Type B pancreatic cell (in vitro differentiated cells): ENCODE measurements at regions not wholly inside any gene's neighbourhood (a gene's known extent, or its start where the extent isn't known, plus 50 kb on each side); places are given as distances from the start of the nearest gene placed in this dataset.

ENCODE experiments used
- DNase-seq: peaks from one replicate; pipeline ENCODE4 v3.0.0; 2021; ENCODE audit warnings: mixed read lengths; ENCODE audit not compliant: unreplicated experiment; ENCODE audit errors: extremely low spot score
- H3K27ac Mint-ChIP-seq: 2 replicates; pipeline ENCODE4 v1.8.0; 2021; ENCODE audit warnings: mild to moderate bottlenecking, mixed read lengths
- H3K27me3 Mint-ChIP-seq: 2 replicates; pipeline ENCODE4 v1.8.0; 2021; ENCODE audit warnings: mixed read lengths
- H3K36me3 Mint-ChIP-seq: 2 replicates; pipeline ENCODE4 v1.8.0; 2021; ENCODE audit warnings: mixed read lengths
- H3K4me1 Mint-ChIP-seq: one replicate; pipeline ENCODE4 v1.8.0; 2021; ENCODE audit warnings: mixed read lengths; ENCODE audit not compliant: unreplicated experiment
- H3K4me3 Mint-ChIP-seq: 2 replicates; pipeline ENCODE4 v1.8.0; 2021; ENCODE audit warnings: mild to moderate bottlenecking, mixed read lengths
- H3K9me3 Mint-ChIP-seq: 2 replicates; pipeline ENCODE4 v1.8.0; 2021; ENCODE audit warnings: mixed read lengths
- TF ChIP-seq, protein P1 (sequence below): fragments of 200-600 bp; sonication (generic); conservative IDR thresholded peaks from 2 replicates; pipeline ENCODE4 v1.5.0; 2021; ENCODE audit warnings: antibody characterized with exemption, mild to moderate bottlenecking

DNA sequence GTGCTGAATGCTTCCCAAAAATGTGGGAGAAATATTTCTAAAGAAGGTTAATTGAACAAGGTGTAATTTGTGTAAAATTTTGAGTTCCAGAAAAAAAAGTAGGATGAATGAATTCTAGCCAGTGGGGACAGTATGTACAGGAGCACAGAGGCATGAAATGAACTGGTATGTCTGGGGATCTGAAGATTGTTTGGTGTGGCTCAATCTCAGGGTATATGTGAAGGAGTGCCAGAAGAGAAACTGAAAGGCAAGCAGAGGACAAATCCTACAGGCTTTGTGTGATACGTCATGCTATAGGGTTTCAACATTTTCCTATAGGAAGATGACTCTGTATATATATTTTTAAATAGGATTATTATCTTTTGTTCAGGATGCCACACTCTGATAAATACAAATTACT lies 126.9 kb downstream of the FAM181B start:
- H3K9me3 Mint-ChIP-seq: no peaks in the 10 kb centered on the region
- H3K27ac Mint-ChIP-seq: no peak overlapping the region
- TF ChIP-seq, protein P1, sequence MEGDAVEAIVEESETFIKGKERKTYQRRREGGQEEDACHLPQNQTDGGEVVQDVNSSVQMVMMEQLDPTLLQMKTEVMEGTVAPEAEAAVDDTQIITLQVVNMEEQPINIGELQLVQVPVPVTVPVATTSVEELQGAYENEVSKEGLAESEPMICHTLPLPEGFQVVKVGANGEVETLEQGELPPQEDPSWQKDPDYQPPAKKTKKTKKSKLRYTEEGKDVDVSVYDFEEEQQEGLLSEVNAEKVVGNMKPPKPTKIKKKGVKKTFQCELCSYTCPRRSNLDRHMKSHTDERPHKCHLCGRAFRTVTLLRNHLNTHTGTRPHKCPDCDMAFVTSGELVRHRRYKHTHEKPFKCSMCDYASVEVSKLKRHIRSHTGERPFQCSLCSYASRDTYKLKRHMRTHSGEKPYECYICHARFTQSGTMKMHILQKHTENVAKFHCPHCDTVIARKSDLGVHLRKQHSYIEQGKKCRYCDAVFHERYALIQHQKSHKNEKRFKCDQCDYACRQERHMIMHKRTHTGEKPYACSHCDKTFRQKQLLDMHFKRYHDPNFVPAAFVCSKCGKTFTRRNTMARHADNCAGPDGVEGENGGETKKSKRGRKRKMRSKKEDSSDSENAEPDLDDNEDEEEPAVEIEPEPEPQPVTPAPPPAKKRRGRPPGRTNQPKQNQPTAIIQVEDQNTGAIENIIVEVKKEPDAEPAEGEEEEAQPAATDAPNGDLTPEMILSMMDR: no peak
- H3K27me3 Mint-ChIP-seq: peaks cover 22% of the 10 kb centered on the region
- no peak overlapping the region for H3K4me3 Mint-ChIP-seq
- H3K4me1 Mint-ChIP-seq: peaks cover 6% of the 10 kb centered on the region
- DNase-seq: no peak
- no peaks in the 10 kb centered on the region for H3K36me3 Mint-ChIP-seq

DNA sequence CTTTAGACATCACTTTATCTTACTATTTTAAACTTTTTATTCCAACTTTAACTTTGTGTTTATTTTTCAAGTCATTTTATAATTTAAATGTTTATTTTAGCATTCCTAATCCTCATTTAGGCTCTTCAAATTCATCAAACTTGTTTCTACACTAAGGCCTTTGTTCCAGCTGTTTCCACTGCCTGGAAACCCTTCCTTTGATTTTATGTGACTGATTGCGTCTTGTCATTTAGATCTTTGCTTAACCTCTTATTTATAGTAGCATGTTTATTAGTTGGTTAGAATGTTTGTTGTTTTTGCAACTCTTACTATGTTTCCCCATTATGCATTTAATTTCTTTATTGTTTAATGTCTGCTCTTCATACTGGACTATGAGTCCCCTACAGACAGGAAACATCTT lies 132.0 kb downstream of the FAM181B start:
- H3K36me3 Mint-ChIP-seq: no peaks in the 10 kb centered on the region
- no peaks in the 10 kb centered on the region for H3K9me3 Mint-ChIP-seq
- TF ChIP-seq, protein P1: no peak
- DNase-seq: no peak
- H3K27me3 Mint-ChIP-seq: no peaks in the 10 kb centered on the region
- peaks cover 6% of the 10 kb centered on the region for H3K4me1 Mint-ChIP-seq
- H3K4me3 Mint-ChIP-seq: no peak overlapping the region
- H3K27ac Mint-ChIP-seq: no peak overlapping the region

DNA sequence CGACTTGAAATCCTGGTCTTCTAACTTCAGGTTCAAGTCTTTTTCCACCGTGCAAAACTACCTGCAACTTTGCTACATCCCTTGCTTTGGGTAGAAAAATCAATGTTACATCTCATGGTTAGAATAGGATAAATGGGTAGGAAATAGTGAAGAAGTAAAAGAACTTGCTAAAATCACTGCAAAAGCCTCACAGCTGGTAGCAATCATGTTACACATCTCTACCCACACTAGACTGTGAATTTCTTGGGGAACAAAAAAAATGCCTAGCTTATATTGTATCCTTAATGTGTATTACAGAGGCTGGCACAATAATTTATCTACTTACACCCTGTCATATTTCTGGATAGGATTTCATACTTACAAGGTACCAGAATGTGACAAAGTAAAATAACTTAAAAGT lies 133.8 kb downstream of the FAM181B start:
- Mint-ChIP-seq H3K4me1 (peaks cover 6% of the 10 kb centered on the region), H3K27ac (no peak overlapping the region), H3K36me3 (no peaks in the 10 kb centered on the region), H3K27me3 (no peaks in the 10 kb centered on the region), H3K4me3 (no peak overlapping the region), H3K9me3 (no peaks in the 10 kb centered on the region)
- TF ChIP-seq, protein P1: no peak
- no peak for DNase-seq

DNA sequence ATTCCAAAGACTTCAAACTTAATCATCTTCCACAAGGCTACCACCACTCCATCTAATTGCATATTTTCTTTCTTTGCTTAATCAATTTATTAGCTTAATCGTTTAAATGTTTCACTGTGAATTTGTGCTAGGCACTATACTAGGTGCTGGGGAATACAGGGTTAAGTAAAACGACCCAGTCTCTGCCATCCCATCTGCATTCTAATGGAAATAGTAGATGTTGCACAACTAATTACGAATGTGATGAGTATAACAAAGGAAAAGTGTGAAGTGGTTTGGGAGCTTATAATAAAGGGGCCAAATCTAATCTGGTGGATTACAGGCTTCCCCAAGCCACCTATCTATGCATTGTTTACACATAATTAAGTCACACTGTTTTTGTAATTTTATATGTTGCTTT lies 147.1 kb downstream of the FAM181B start:
- H3K4me1 Mint-ChIP-seq: no peaks in the 10 kb centered on the region
- H3K4me3 Mint-ChIP-seq: no peak overlapping the region
- TF ChIP-seq, protein P1: no peak
- no peaks in the 10 kb centered on the region for H3K36me3 Mint-ChIP-seq
- no peak for DNase-seq
- H3K9me3 Mint-ChIP-seq: no peaks in the 10 kb centered on the region
- no peak overlapping the region for H3K27ac Mint-ChIP-seq
- H3K27me3 Mint-ChIP-seq: no peaks in the 10 kb centered on the region

DNA sequence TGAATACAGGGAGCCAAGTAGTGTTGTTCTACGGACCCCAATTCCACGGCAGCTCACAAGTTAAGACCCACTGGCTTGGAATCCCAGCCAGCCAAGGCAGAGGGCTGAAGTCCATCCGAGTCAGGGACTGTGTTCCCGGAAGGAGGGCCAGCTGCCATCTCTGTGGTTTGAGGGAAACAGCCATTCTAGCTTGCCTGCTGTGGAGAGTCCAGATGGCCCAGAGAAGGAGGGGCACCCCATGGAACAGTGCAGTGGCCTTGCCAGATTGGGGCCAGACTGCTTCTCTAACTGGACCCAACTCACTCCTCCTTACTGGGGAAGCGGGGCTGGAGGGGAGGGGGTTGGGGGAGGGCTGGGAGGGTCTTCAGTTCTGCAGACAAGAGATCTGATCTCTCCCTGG lies 156.4 kb downstream of the FAM181B start:
- no peak for DNase-seq
- Mint-ChIP-seq H3K27me3 (peaks cover 3% of the 10 kb centered on the region), H3K4me3 (no peak overlapping the region), H3K27ac (no peak overlapping the region), H3K4me1 (no peaks in the 10 kb centered on the region), H3K9me3 (no peaks in the 10 kb centered on the region), H3K36me3 (no peaks in the 10 kb centered on the region)
- TF ChIP-seq, protein P1: no peak

DNA sequence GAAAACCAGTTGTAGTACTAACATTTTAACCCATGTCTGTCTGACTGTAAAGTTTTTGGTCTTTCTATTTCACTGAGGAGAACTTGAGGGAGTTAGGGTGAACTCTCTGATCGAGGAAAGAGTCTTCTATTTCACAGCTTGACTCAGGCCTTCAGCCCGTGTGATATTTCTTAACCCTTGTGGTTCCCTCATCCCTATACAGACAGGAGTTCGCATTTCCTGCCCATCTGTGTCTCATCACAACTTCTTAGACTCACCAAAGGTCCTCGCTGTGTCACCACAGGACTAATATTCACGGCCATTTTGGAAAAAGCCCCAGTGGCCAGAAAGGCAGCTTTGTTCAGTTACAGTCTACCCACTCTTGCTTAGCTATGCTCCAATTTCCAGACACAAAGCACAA lies 172.8 kb downstream of the FAM181B start:
- no peaks in the 10 kb centered on the region for H3K9me3 Mint-ChIP-seq
- TF ChIP-seq, protein P1: no peak
- no peak for DNase-seq
- no peaks in the 10 kb centered on the region for H3K4me1 Mint-ChIP-seq
- no peaks in the 10 kb centered on the region for H3K36me3 Mint-ChIP-seq
- H3K27ac Mint-ChIP-seq: no peak overlapping the region
- H3K27me3 Mint-ChIP-seq: peaks cover 10% of the 10 kb centered on the region
- no peak overlapping the region for H3K4me3 Mint-ChIP-seq
